Cardiac muscle cell (in vitro differentiated cells and primary cell): ENCODE measurements at regions not wholly inside any gene's neighbourhood (a gene's known extent, or its start where the extent isn't known, plus 50 kb on each side); places are given as distances from the start of the nearest gene placed in this dataset.
"Not testable (repeated sequence)": the region's sequence is repeated elsewhere in the genome, so short reads cannot be mapped to it uniquely, and the experiment has no call there.

Experiments used
- DNase-seq, 2 donors: peaks; one replicate each; pipeline versions ENCODE4 v3.0.0 to v3.0.0-alpha.2; 2010 to 2017; ENCODE audit warnings: low read depth in 1 of 2, low spot score in 1 of 2
- H3K27ac ChIP-seq: fragments of 200-600 bp; sonication (generic); 2 replicates; pipeline ENCODE4 v1.5.1; 2016
- H3K27me3 ChIP-seq: fragments of 200-600 bp; sonication (generic); 2 replicates; pipeline ENCODE4 v1.6.0; 2016; ENCODE audit warnings: control low read depth
- H3K36me3 ChIP-seq: fragments of 200-600 bp; sonication (generic); 2 replicates; pipeline ENCODE4 v1.5.1; 2016; ENCODE audit warnings: control low read depth
- H3K4me1 ChIP-seq: fragments of 200-600 bp; sonication (generic); 2 replicates; pipeline ENCODE4 v1.8.1; 2017; ENCODE audit warnings: low read depth, mild to moderate bottlenecking, mixed run types
- H3K4me3 ChIP-seq: fragments of 200-600 bp; sonication (generic); 2 replicates; pipeline ENCODE4 v1.5.1; 2016; ENCODE audit warnings: mild to moderate bottlenecking
- H3K9me3 ChIP-seq: fragments of 200-600 bp; sonication (generic); 2 replicates; pipeline ENCODE4 v1.5.1; 2017; ENCODE audit warnings: low read depth, mild to moderate bottlenecking, control low read depth
- CTCF ChIP-seq: IDR thresholded peaks from 2 replicates; pipeline ENCODE4 v1.5.1; 2012; ENCODE audit warnings: low read depth, mild to moderate bottlenecking, low read length

- H3K27ac ChIP-seq = no peak overlapping the region
- DNase-seq = no peak
- no peaks in the 10 kb centered on the region for H3K27me3 ChIP-seq
- no peaks in the 10 kb centered on the region for H3K9me3 ChIP-seq
- H3K4me1 ChIP-seq = no peaks in the 10 kb centered on the region
- no peak overlapping the region for H3K4me3 ChIP-seq
- no peak for TF ChIP-seq CTCF
- no peaks in the 10 kb centered on the region for H3K36me3 ChIP-seq
Measured at GRCh38 chr12:34404377-34405285, 382.3 kb downstream of the ALG10 start.

GRCh38 chr12:34405286-34406227, 383.3 kb downstream of the ALG10 start:
- no peaks in the 10 kb centered on the region for H3K9me3 ChIP-seq
- no peak for TF ChIP-seq CTCF
- no peak overlapping the region for H3K4me3 ChIP-seq
- no peak overlapping the region for H3K27ac ChIP-seq
- no peak for DNase-seq
- no peaks in the 10 kb centered on the region for H3K27me3 ChIP-seq
- no peaks in the 10 kb centered on the region for H3K36me3 ChIP-seq
- no peaks in the 10 kb centered on the region for H3K4me1 ChIP-seq

- no peaks in the 10 kb centered on the region for H3K9me3 ChIP-seq
- no peak overlapping the region for H3K27ac ChIP-seq
- no peaks in the 10 kb centered on the region for H3K27me3 ChIP-seq
- no peak overlapping the region for H3K4me3 ChIP-seq
- no peaks in the 10 kb centered on the region for H3K36me3 ChIP-seq
- no peak for TF ChIP-seq CTCF
- DNase-seq = no peak
- no peaks in the 10 kb centered on the region for H3K4me1 ChIP-seq
Measured at GRCh38 chr12:34406228-34406995, 384.1 kb downstream of the ALG10 start.

GRCh38 chr12:34406996-34407300, 384.7 kb downstream of the ALG10 start:
- no peaks in the 10 kb centered on the region for H3K27me3 ChIP-seq
- TF ChIP-seq CTCF = no peak
- no peaks in the 10 kb centered on the region for H3K36me3 ChIP-seq
- no peak for DNase-seq
- no peak overlapping the region for H3K27ac ChIP-seq
- H3K4me3 ChIP-seq = no peak overlapping the region
- H3K9me3 ChIP-seq = no peaks in the 10 kb centered on the region
- H3K4me1 ChIP-seq = no peaks in the 10 kb centered on the region

- no peaks in the 10 kb centered on the region for H3K9me3 ChIP-seq
- no peak overlapping the region for H3K4me3 ChIP-seq
- H3K4me1 ChIP-seq = no peaks in the 10 kb centered on the region
- H3K27me3 ChIP-seq = no peaks in the 10 kb centered on the region
- no peak overlapping the region for H3K27ac ChIP-seq
- no peaks in the 10 kb centered on the region for H3K36me3 ChIP-seq
- no peak for TF ChIP-seq CTCF
- no peak for DNase-seq
Measured at GRCh38 chr12:34407813-34408212, 385.5 kb downstream of the ALG10 start.

- not testable (repeated sequence) for DNase-seq, H3K27ac ChIP-seq, H3K27me3 ChIP-seq, H3K9me3 ChIP-seq, H3K36me3 ChIP-seq, H3K4me3 ChIP-seq, H3K4me1 ChIP-seq
Measured at GRCh38 chr12:34431509-34431908, 409.2 kb downstream of the ALG10 start.
